Endodermal cell (in vitro differentiated cells): ENCODE measurements at regions not wholly inside any gene's neighbourhood (a gene's known extent, or its start where the extent isn't known, plus 50 kb on each side); places are given as distances from the start of the nearest gene placed in this dataset.

Experiments
- DNase-seq: peaks from one replicate; pipeline ENCODE4 v3.0.0-alpha.2; 2017
- H3K27ac ChIP-seq: 2 replicates; pipeline ENCODE4 v1.5.1; 2013; ENCODE audit warnings: mild to moderate bottlenecking, low read depth, low read length, moderate library complexity
- H3K27me3 ChIP-seq: 2 replicates; pipeline ENCODE4 v1.6.1; 2013; ENCODE audit warnings: mild to moderate bottlenecking, low read length, moderate library complexity; ENCODE audit not compliant: insufficient read depth, control insufficient read depth, poor library complexity, severe bottlenecking
- H3K36me3 ChIP-seq: 2 replicates; pipeline ENCODE4 v1.7.0; 2013; ENCODE audit warnings: mild to moderate bottlenecking, low read length, moderate library complexity; ENCODE audit not compliant: control insufficient read depth, insufficient read depth
- H3K4me1 ChIP-seq: one replicate; pipeline ENCODE4 v1.7.0; 2013; ENCODE audit warnings: low read length; ENCODE audit not compliant: control insufficient read depth, insufficient read depth
- H3K4me3 ChIP-seq: 2 replicates; pipeline ENCODE4 v1.5.1; 2013; ENCODE audit warnings: mild to moderate bottlenecking, low read length, moderate library complexity
- H3K9ac ChIP-seq: 2 replicates; pipeline ENCODE4 v1.6.1; 2013; ENCODE audit warnings: mild to moderate bottlenecking, low read length, moderate library complexity; ENCODE audit not compliant: poor library complexity, severe bottlenecking; ENCODE audit errors: extremely low read depth
- H3K9me3 ChIP-seq: 2 replicates; pipeline ENCODE4 v1.6.1; 2013; ENCODE audit warnings: mild to moderate bottlenecking, low read length, moderate library complexity; ENCODE audit not compliant: control insufficient read depth
- H3K27ac Mint-ChIP-seq: 2 replicates; pipeline ENCODE4 v1.8.0; 2020; ENCODE audit warnings: mixed read lengths
- H3K27me3 Mint-ChIP-seq: 2 replicates; pipeline ENCODE4 v1.8.0; 2021; ENCODE audit warnings: mild to moderate bottlenecking, mixed read lengths; ENCODE audit not compliant: insufficient read depth
- H3K36me3 Mint-ChIP-seq: 2 replicates; pipeline ENCODE4 v1.8.0; 2020; ENCODE audit warnings: low read depth, mixed read lengths
- H3K4me1 Mint-ChIP-seq: 2 replicates; pipeline ENCODE4 v1.8.0; 2020; ENCODE audit warnings: mixed read lengths
- H3K4me3 Mint-ChIP-seq: 2 replicates; pipeline ENCODE4 v1.8.0; 2020; ENCODE audit warnings: mild to moderate bottlenecking, moderate library complexity, mixed read lengths
- H3K9me3 Mint-ChIP-seq: 2 replicates; pipeline ENCODE4 v1.8.0; 2020; ENCODE audit warnings: mild to moderate bottlenecking, mixed read lengths
- CTCF ChIP-seq: fragments of 200-600 bp; sonication (generic); conservative IDR thresholded peaks from 2 replicates; pipeline ENCODE4 v1.5.0; 2021; ENCODE audit warnings: antibody characterized with exemption, mild to moderate bottlenecking
- WGBS, 2 experiments: methylation state at CpG; one replicate each; pipeline versions ENCODE4 v1.1.5 to v1.1.7; 2013; ENCODE audit warnings: missing lambda C conversion rate in 2 of 2, mixed read lengths in 1 of 2; ENCODE audit not compliant: insufficient coverage in 1 of 2, insufficient read length in 1 of 2; 5-methylcytosine and 5-hydroxymethylcytosine counted together

DNA sequence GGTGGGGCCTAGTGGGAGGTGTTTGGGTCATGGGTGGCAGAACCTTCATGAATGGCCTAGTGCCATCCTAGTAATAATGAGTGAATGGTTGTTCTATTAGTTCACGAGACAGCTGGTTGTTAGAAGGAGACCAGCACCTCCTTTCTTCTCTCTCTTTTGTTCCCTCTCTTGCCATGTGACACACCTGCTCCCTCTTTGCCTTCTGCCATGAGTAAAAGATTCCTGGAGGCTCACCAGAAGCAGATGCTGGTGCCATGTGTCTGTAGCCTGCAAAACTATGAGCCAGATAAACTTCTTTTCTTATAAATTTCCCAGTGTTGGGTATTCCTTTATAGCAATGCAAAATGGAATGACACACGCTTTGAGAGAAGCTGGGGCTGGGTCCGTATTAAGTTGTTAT, 89.0 kb upstream of the SLC4A7 start:
- Histone ChIP-seq H3K4me3 (no peak overlapping the region), H3K27ac (no peak overlapping the region), H3K9ac (no peak overlapping the region), H3K9me3 (no peaks in the 10 kb centered on the region), H3K36me3 (no peaks in the 10 kb centered on the region), H3K27me3 (no peaks in the 10 kb centered on the region), H3K4me1 (no peaks in the 10 kb centered on the region)
- no peak for DNase-seq
- no peak for TF ChIP-seq CTCF
- Mint-ChIP-seq H3K36me3 (no peaks in the 10 kb centered on the region), H3K27me3 (no peaks in the 10 kb centered on the region), H3K4me3 (no peak overlapping the region), H3K9me3 (no peaks in the 10 kb centered on the region), H3K27ac (no peak overlapping the region), H3K4me1 (peaks cover 5% of the 10 kb centered on the region)
- WGBS, 2 experiments: 96% methylated on average over 3 of the region's 3 CpGs; no CpG with 5 or more reads in 1 of the 2 experiments

GRCh38 chr3:27571345-27571744, 87.2 kb upstream of the SLC4A7 start:
- WGBS, 2 experiments: 80% methylated on average over 1 of the region's 2 CpGs; no CpG with 5 or more reads in 1 of the 2 experiments
- H3K27me3 Mint-ChIP-seq: no peaks in the 10 kb centered on the region
- no peak overlapping the region for H3K4me3 ChIP-seq
- H3K27me3 ChIP-seq: no peaks in the 10 kb centered on the region
- no peak for DNase-seq
- no peaks in the 10 kb centered on the region for H3K4me1 ChIP-seq
- H3K9me3 ChIP-seq: no peaks in the 10 kb centered on the region
- no peak overlapping the region for H3K9ac ChIP-seq
- no peaks in the 10 kb centered on the region for H3K9me3 Mint-ChIP-seq
- no peak overlapping the region for H3K4me3 Mint-ChIP-seq
- no peaks in the 10 kb centered on the region for H3K36me3 ChIP-seq
- no peaks in the 10 kb centered on the region for H3K36me3 Mint-ChIP-seq
- no peak overlapping the region for H3K27ac Mint-ChIP-seq
- no peak for TF ChIP-seq CTCF
- H3K27ac ChIP-seq: no peak overlapping the region
- H3K4me1 Mint-ChIP-seq: peaks cover 5% of the 10 kb centered on the region

GRCh38 chr3:27570421-27571106, 86.4 kb upstream of the SLC4A7 start:
- H3K9ac ChIP-seq: no peak overlapping the region
- no peaks in the 10 kb centered on the region for H3K36me3 ChIP-seq
- no peaks in the 10 kb centered on the region for H3K4me1 ChIP-seq
- H3K27ac ChIP-seq: no peak overlapping the region
- no peak for DNase-seq
- H3K36me3 Mint-ChIP-seq: no peaks in the 10 kb centered on the region
- TF ChIP-seq CTCF: no peak
- no peaks in the 10 kb centered on the region for H3K9me3 ChIP-seq
- 90 to 100% methylated on average over 1 to 3 of the region's 4 CpGs for WGBS, 2 experiments
- no peak overlapping the region for H3K4me3 ChIP-seq
- H3K27me3 ChIP-seq: no peaks in the 10 kb centered on the region
- H3K4me3 Mint-ChIP-seq: no peak overlapping the region
- no peaks in the 10 kb centered on the region for H3K9me3 Mint-ChIP-seq
- H3K27me3 Mint-ChIP-seq: no peaks in the 10 kb centered on the region
- H3K4me1 Mint-ChIP-seq: peaks cover 5% of the 10 kb centered on the region
- H3K27ac Mint-ChIP-seq: no peak overlapping the region
